ENCODE measurements at regions not wholly inside any gene's neighbourhood (a gene's known extent, or its start where the extent isn't known, plus 50 kb on each side); places are given as distances from the start of the nearest gene placed in this dataset.

DNA sequence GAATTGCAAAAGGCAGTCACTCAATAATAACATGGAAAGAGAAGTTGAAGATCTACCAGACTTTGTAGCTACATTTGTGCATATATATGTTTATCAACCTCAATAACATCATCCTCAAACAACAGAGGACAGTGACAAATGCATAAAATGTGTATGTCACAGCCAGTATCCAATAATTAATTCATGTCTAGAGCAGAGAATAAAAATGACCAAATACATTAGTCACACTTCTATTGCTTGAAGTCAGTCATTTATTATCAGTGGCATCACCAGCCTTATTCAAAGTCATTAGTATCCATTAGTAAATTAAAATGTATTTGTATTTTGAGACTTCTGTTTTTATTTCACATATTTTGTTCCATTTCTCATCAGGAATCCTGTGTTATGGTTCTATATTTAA lies 852.8 kb downstream of the XPNPEP1 start:
- Histone ChIP-seq H3K4me1 (ENCODE audit: insufficient read depth, low read length, poor library complexity, severe bottlenecking) (no peaks in the 10 kb centered on the region), H3K27me3 (ENCODE audit: insufficient read depth, low read length, poor library complexity, severe bottlenecking) (no peaks in the 10 kb centered on the region)
- TF ChIP-seq, protein P1, sequence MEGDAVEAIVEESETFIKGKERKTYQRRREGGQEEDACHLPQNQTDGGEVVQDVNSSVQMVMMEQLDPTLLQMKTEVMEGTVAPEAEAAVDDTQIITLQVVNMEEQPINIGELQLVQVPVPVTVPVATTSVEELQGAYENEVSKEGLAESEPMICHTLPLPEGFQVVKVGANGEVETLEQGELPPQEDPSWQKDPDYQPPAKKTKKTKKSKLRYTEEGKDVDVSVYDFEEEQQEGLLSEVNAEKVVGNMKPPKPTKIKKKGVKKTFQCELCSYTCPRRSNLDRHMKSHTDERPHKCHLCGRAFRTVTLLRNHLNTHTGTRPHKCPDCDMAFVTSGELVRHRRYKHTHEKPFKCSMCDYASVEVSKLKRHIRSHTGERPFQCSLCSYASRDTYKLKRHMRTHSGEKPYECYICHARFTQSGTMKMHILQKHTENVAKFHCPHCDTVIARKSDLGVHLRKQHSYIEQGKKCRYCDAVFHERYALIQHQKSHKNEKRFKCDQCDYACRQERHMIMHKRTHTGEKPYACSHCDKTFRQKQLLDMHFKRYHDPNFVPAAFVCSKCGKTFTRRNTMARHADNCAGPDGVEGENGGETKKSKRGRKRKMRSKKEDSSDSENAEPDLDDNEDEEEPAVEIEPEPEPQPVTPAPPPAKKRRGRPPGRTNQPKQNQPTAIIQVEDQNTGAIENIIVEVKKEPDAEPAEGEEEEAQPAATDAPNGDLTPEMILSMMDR (conservative IDR thresholded peaks at IDR 0.05; ENCODE audit: low read length): no peak
- no peak for TF ChIP-seq EZH2phosphoT487 (IDR thresholded peaks at IDR 0.05; ENCODE audit: borderline replicate concordance)

DNA sequence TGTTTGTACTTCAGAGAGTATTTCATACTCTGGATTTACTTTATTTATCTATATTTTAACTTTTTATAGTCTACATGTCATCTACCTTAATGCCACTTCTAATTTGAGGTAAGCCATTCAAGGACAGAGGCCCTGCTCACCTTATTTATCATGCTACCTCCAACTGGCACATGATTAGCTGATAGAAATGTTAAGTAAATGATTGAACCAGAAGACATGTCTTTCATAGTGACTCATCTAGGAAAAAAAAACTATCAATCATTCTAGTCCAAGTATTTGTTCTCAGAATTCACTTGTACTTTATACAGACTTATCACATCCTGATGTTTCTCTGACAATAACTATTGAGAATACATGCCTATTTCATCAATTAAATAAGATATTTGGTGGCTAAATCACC lies 856.3 kb downstream of the XPNPEP1 start:
- no peaks in the 10 kb centered on the region for H3K9me3 ChIP-seq (ENCODE audit: insufficient read depth, low read depth, low read length)
- no peak overlapping the region for H2AFZ ChIP-seq (ENCODE audit: low read length)
- H3K9ac ChIP-seq (ENCODE audit: low read depth, low read length, poor library complexity, severe bottlenecking): no peak overlapping the region
- H4K20me1 ChIP-seq (ENCODE audit: insufficient read depth, low read length, poor library complexity, severe bottlenecking): no peaks in the 10 kb centered on the region
- H3K4me2 ChIP-seq (ENCODE audit: low read depth, low read length, poor library complexity, severe bottlenecking): no peak overlapping the region
- no peaks in the 10 kb centered on the region for H3K36me3 ChIP-seq (ENCODE audit: insufficient read depth, low read length)
- TF ChIP-seq, protein P1 (conservative IDR thresholded peaks at IDR 0.05; ENCODE audit: low read length): no peak
- TF ChIP-seq EZH2phosphoT487 (IDR thresholded peaks at IDR 0.05; ENCODE audit: borderline replicate concordance): no peak
- no peak overlapping the region for H3K4me3 ChIP-seq (ENCODE audit: low read length, poor library complexity, severe bottlenecking)
- H3F3A ChIP-seq (ENCODE audit: low read depth): no peaks in the 10 kb centered on the region
- H3K9me2 ChIP-seq (replicated peaks; ENCODE audit: low read depth, low read length): 0 out of 2 replicates have a peak, but pooled peaks cover 3% of the 10 kb centered on the region
- no peaks in the 10 kb centered on the region for H3K4me1 ChIP-seq (ENCODE audit: insufficient read depth, low read length, poor library complexity, severe bottlenecking)
- no peaks in the 10 kb centered on the region for H3K27me3 ChIP-seq (ENCODE audit: insufficient read depth, low read length, poor library complexity, severe bottlenecking)
- no peaks in the 10 kb centered on the region for H3K79me2 ChIP-seq (ENCODE audit: insufficient read depth, low read length)

More for the DNA sequence above, 852.8 kb downstream of the XPNPEP1 start:
- no peak overlapping the region for H3K4me3 ChIP-seq (ENCODE audit: low read length, poor library complexity, severe bottlenecking)
- H3K79me2 ChIP-seq (ENCODE audit: insufficient read depth, low read length): no peaks in the 10 kb centered on the region
- 0 out of 2 replicates have a peak, but pooled peaks cover 3% of the 10 kb centered on the region for H3K9me2 ChIP-seq (replicated peaks; ENCODE audit: low read depth, low read length)
- H3K36me3 ChIP-seq (ENCODE audit: insufficient read depth, low read length): no peaks in the 10 kb centered on the region
- no peaks in the 10 kb centered on the region for H4K20me1 ChIP-seq (ENCODE audit: insufficient read depth, low read length, poor library complexity, severe bottlenecking)
- H3K9ac ChIP-seq (ENCODE audit: low read depth, low read length, poor library complexity, severe bottlenecking): no peak overlapping the region
- H3K4me2 ChIP-seq (ENCODE audit: low read depth, low read length, poor library complexity, severe bottlenecking): no peak overlapping the region
- H3F3A ChIP-seq (ENCODE audit: low read depth): no peaks in the 10 kb centered on the region
- H2AFZ ChIP-seq (ENCODE audit: low read length): no peak overlapping the region
- H3K9me3 ChIP-seq (ENCODE audit: insufficient read depth, low read depth, low read length): no peaks in the 10 kb centered on the region

DNA sequence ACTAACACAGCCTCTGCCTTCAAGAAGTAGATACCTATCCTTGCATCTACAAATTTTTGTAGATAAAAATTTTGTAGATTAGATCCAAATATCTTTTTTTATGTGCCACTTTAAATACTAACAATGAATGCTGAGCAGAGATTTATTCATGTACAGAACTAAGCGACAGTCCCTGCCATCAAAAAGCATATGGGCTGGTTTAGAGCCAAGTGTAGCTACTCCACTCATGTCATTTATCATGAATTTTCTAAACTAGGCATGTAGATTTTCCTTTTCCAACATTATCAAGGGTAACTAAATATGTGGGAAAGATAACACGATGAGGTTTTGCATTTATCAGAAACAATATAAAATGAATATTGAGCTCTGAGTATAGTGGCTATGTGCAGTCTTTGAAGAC lies 857.5 kb downstream of the XPNPEP1 start:
- Histone ChIP-seq H3K9me2 (replicated peaks; ENCODE audit: low read depth, low read length) (0 out of 2 replicates have a peak, but pooled peaks cover 3% of the 10 kb centered on the region), H3K4me2 (ENCODE audit: low read depth, low read length, poor library complexity, severe bottlenecking) (no peak overlapping the region), H3K27me3 (ENCODE audit: insufficient read depth, low read length, poor library complexity, severe bottlenecking) (no peaks in the 10 kb centered on the region), H3K9me3 (ENCODE audit: insufficient read depth, low read depth, low read length) (no peaks in the 10 kb centered on the region), H3K4me1 (ENCODE audit: insufficient read depth, low read length, poor library complexity, severe bottlenecking) (no peaks in the 10 kb centered on the region), H3K36me3 (ENCODE audit: insufficient read depth, low read length) (no peaks in the 10 kb centered on the region), H2AFZ (ENCODE audit: low read length) (no peak overlapping the region), H3K79me2 (ENCODE audit: insufficient read depth, low read length) (no peaks in the 10 kb centered on the region), H3K9ac (ENCODE audit: low read depth, low read length, poor library complexity, severe bottlenecking) (no peak overlapping the region), H3K4me3 (ENCODE audit: low read length, poor library complexity, severe bottlenecking) (no peak overlapping the region), H4K20me1 (ENCODE audit: insufficient read depth, low read length, poor library complexity, severe bottlenecking) (no peaks in the 10 kb centered on the region), H3F3A (ENCODE audit: low read depth) (no peaks in the 10 kb centered on the region)
- TF ChIP-seq, protein P1 (conservative IDR thresholded peaks at IDR 0.05; ENCODE audit: low read length): no peak
- TF ChIP-seq EZH2phosphoT487 (IDR thresholded peaks at IDR 0.05; ENCODE audit: borderline replicate concordance): no peak

Data from Loucy (cell line).